ENCODE measurements at regions not wholly inside any gene's neighbourhood (a gene's known extent, or its start where the extent isn't known, plus 50 kb on each side); places are given as distances from the start of the nearest gene placed in this dataset.

DNA sequence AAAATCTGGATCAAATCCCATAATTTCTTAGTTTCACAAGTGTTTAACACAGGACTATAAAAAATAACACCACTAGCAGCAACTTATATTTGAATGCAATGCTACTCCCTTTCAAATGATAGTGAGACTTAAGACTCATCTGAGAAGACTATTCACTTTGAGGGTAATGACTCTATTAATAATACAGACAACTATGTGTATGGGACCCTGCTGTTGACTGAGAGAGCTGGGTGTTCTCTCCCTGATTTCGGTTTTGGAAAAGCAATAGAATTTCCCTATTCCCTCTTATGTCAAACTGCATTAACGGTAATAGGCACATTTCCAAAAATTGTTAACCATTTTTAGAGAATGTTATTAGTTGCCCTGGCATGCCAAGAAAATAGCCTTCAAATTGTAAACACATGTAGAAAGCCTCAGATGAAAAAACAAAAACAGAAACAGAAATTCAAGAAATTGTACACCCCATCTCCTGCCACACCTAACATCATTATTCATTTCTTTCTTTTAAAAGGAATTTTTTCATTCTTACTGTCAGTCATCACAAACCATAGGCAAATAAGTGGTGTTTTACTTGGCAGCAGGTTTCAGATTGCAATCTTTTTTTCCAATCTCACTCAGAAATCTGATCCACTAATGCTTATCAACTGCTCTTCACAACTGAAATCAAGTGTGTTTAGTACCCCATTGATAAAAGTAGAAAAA is 153.7 kb downstream of the TFPI2 start:
- no peak for TF ChIP-seq POLR2AphosphoS5 (IDR thresholded peaks at IDR 0.05)
- TF ChIP-seq, protein P1, sequence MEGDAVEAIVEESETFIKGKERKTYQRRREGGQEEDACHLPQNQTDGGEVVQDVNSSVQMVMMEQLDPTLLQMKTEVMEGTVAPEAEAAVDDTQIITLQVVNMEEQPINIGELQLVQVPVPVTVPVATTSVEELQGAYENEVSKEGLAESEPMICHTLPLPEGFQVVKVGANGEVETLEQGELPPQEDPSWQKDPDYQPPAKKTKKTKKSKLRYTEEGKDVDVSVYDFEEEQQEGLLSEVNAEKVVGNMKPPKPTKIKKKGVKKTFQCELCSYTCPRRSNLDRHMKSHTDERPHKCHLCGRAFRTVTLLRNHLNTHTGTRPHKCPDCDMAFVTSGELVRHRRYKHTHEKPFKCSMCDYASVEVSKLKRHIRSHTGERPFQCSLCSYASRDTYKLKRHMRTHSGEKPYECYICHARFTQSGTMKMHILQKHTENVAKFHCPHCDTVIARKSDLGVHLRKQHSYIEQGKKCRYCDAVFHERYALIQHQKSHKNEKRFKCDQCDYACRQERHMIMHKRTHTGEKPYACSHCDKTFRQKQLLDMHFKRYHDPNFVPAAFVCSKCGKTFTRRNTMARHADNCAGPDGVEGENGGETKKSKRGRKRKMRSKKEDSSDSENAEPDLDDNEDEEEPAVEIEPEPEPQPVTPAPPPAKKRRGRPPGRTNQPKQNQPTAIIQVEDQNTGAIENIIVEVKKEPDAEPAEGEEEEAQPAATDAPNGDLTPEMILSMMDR (IDR thresholded peaks at IDR 0.05): no peak
